Neural cell (in vitro differentiated cells): ENCODE measurements at regions not wholly inside any gene's neighbourhood (a gene's known extent, or its start where the extent isn't known, plus 50 kb on each side); places are given as distances from the start of the nearest gene placed in this dataset.

Experiments used
- H2AFZ ChIP-seq: fragments of 200-600, 300-800 bp; sonication (generic), shearing (Covaris generic); 2 replicates; pipeline ENCODE4 v1.6.0; 2014; ENCODE audit warnings: low read depth, mild to moderate bottlenecking, antibody characterized with exemption, low read length, moderate library complexity
- H3F3A ChIP-seq: fragments of 200-600 bp; shearing (Covaris generic); 2 replicates; pipeline ENCODE4 v1.6.1; 2016; ENCODE audit warnings: mild to moderate bottlenecking, moderate library complexity, mixed read lengths, antibody characterized with exemption, low read length; ENCODE audit not compliant: insufficient read depth, poor library complexity, severe bottlenecking
- H3K27ac ChIP-seq: fragments of 200-600, 300-800 bp; sonication (generic), shearing (Covaris generic); 2 replicates; pipeline ENCODE4 v1.5.1; 2014; ENCODE audit warnings: mild to moderate bottlenecking, low read length, moderate library complexity
- H3K27me3 ChIP-seq: fragments of 300-800, 200-600 bp; sonication (generic), shearing (Covaris generic); 2 replicates; pipeline ENCODE4 v1.6.0; 2014; ENCODE audit warnings: mild to moderate bottlenecking, low read depth, low read length, moderate library complexity; ENCODE audit not compliant: insufficient read depth
- H3K36me3 ChIP-seq: fragments of 300-800, 200-600 bp; sonication (generic), shearing (Covaris generic); 2 replicates; pipeline ENCODE4 v1.5.1; 2014; ENCODE audit warnings: mild to moderate bottlenecking, antibody characterized with exemption, low read length, moderate library complexity; ENCODE audit not compliant: insufficient read depth
- H3K4me2 ChIP-seq: fragments of 300-800, 200-600 bp; sonication (generic), shearing (Covaris generic); 2 replicates; pipeline ENCODE4 v1.6.0; 2014; ENCODE audit warnings: mild to moderate bottlenecking, low read length
- H3K4me3 ChIP-seq: fragments of 300-800, 200-600 bp; sonication (generic), shearing (Covaris generic); 2 replicates; pipeline ENCODE4 v1.5.1; 2014; ENCODE audit warnings: mild to moderate bottlenecking, low read length, moderate library complexity
- H3K79me2 ChIP-seq: fragments of 200-600 bp; shearing (Covaris generic); replicated peaks from 2 replicates; pipeline ENCODE4 v1.6.0; 2014; ENCODE audit warnings: mild to moderate bottlenecking, low read length, moderate library complexity; ENCODE audit not compliant: insufficient read depth
- H3K9ac ChIP-seq: fragments of 300-800, 200-600 bp; sonication (generic), shearing (Covaris generic); 2 replicates; pipeline ENCODE4 v1.6.1; 2016; ENCODE audit warnings: mild to moderate bottlenecking, low read length, mixed read lengths
- H3K9me2 ChIP-seq: fragments of 200-600 bp; shearing (Covaris generic); 2 replicates; pipeline ENCODE4 v1.6.1; 2016; ENCODE audit warnings: mild to moderate bottlenecking, low read length, mixed read lengths; ENCODE audit not compliant: insufficient read depth
- H3K9me3 ChIP-seq: fragments of 200-600, 300-800 bp; sonication (generic), shearing (Covaris generic); 2 replicates; pipeline ENCODE4 v1.6.1; 2016; ENCODE audit warnings: mild to moderate bottlenecking, mixed run types, low read length, moderate library complexity, mixed read lengths
- H4K20me1 ChIP-seq: fragments of 200-600 bp; shearing (Covaris generic); 2 replicates; pipeline ENCODE4 v1.6.1; 2016; ENCODE audit warnings: mild to moderate bottlenecking, mixed run types; ENCODE audit not compliant: insufficient read depth
- CTCF ChIP-seq: fragments of 450-650 bp; IDR thresholded peaks from 2 replicates; pipeline ENCODE4 v1.5.1; 2014; ENCODE audit warnings: antibody characterized with exemption, mild to moderate bottlenecking, moderate library complexity; ENCODE audit not compliant: poor library complexity, severe bottlenecking
- EP300 ChIP-seq: fragments of 450-650 bp; conservative IDR thresholded peaks from 2 replicates; pipeline ENCODE4 v1.6.1; 2014; ENCODE audit warnings: antibody characterized with exemption, mild to moderate bottlenecking, moderate library complexity; ENCODE audit not compliant: poor library complexity, severe bottlenecking
- EZH2 ChIP-seq: fragments of 200-600, 300-800 bp; shearing (Covaris generic), sonication (generic); IDR thresholded peaks from 2 replicates; pipeline ENCODE4 v1.6.1; 2014; ENCODE audit warnings: antibody characterized with exemption, low read length, borderline replicate concordance, mild to moderate bottlenecking; ENCODE audit not compliant: insufficient read depth, poor library complexity, severe bottlenecking
- MXI1 ChIP-seq: fragments of 450-650 bp; conservative IDR thresholded peaks from 2 replicates; pipeline ENCODE4 v1.6.1; 2014; ENCODE audit warnings: antibody characterized with exemption, mild to moderate bottlenecking; ENCODE audit not compliant: poor library complexity, severe bottlenecking
- POLR2AphosphoS5 ChIP-seq: IDR thresholded peaks from 2 replicates; pipeline ENCODE4 v1.6.1; 2012
- RAD21 ChIP-seq: fragments of 450-650 bp; conservative IDR thresholded peaks from 2 replicates; pipeline ENCODE4 v1.6.1; 2014; ENCODE audit warnings: antibody characterized with exemption, mild to moderate bottlenecking, moderate library complexity
- SMC3 ChIP-seq: fragments of 450-650 bp; conservative IDR thresholded peaks from 2 replicates; pipeline ENCODE4 v1.6.1; 2014; ENCODE audit warnings: antibody characterized with exemption, mild to moderate bottlenecking, moderate library complexity; ENCODE audit not compliant: poor library complexity
- TAF1 ChIP-seq: IDR thresholded peaks from 2 replicates; pipeline ENCODE4 v1.6.1; 2012; ENCODE audit warnings: low read depth
- TF ChIP-seq, protein P1 (sequence below): IDR thresholded peaks from 2 replicates; pipeline ENCODE4 v1.6.1; 2012; ENCODE audit warnings: borderline replicate concordance

- Histone ChIP-seq H3K9me3 (no peaks in the 10 kb centered on the region), H3K36me3 (no peaks in the 10 kb centered on the region), H4K20me1 (no peaks in the 10 kb centered on the region), H3K27ac (no peak overlapping the region), H3K9ac (no peak overlapping the region), H3K79me2 (no peaks in the 10 kb centered on the region), H3K4me3 (no peak overlapping the region), H3K9me2 (no peaks in the 10 kb centered on the region), H2AFZ (no peak overlapping the region), H3F3A (no peaks in the 10 kb centered on the region), H3K27me3 (no peaks in the 10 kb centered on the region), H3K4me2 (no peak overlapping the region)
- no peak for TF ChIP-seq EP300
- TF ChIP-seq CTCF = no peak
- no peak for TF ChIP-seq POLR2AphosphoS5
- TF ChIP-seq EZH2 = no peak
- TF ChIP-seq, protein P1, sequence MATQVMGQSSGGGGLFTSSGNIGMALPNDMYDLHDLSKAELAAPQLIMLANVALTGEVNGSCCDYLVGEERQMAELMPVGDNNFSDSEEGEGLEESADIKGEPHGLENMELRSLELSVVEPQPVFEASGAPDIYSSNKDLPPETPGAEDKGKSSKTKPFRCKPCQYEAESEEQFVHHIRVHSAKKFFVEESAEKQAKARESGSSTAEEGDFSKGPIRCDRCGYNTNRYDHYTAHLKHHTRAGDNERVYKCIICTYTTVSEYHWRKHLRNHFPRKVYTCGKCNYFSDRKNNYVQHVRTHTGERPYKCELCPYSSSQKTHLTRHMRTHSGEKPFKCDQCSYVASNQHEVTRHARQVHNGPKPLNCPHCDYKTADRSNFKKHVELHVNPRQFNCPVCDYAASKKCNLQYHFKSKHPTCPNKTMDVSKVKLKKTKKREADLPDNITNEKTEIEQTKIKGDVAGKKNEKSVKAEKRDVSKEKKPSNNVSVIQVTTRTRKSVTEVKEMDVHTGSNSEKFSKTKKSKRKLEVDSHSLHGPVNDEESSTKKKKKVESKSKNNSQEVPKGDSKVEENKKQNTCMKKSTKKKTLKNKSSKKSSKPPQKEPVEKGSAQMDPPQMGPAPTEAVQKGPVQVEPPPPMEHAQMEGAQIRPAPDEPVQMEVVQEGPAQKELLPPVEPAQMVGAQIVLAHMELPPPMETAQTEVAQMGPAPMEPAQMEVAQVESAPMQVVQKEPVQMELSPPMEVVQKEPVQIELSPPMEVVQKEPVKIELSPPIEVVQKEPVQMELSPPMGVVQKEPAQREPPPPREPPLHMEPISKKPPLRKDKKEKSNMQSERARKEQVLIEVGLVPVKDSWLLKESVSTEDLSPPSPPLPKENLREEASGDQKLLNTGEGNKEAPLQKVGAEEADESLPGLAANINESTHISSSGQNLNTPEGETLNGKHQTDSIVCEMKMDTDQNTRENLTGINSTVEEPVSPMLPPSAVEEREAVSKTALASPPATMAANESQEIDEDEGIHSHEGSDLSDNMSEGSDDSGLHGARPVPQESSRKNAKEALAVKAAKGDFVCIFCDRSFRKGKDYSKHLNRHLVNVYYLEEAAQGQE = no peak
- TF ChIP-seq RAD21 = no peak
- no peak for TF ChIP-seq MXI1
- TF ChIP-seq SMC3 = no peak
- TF ChIP-seq TAF1 = no peak
Measured at GRCh38 chr5:100273846-100274580, 261.2 kb upstream of the FAM174A start.

DNA sequence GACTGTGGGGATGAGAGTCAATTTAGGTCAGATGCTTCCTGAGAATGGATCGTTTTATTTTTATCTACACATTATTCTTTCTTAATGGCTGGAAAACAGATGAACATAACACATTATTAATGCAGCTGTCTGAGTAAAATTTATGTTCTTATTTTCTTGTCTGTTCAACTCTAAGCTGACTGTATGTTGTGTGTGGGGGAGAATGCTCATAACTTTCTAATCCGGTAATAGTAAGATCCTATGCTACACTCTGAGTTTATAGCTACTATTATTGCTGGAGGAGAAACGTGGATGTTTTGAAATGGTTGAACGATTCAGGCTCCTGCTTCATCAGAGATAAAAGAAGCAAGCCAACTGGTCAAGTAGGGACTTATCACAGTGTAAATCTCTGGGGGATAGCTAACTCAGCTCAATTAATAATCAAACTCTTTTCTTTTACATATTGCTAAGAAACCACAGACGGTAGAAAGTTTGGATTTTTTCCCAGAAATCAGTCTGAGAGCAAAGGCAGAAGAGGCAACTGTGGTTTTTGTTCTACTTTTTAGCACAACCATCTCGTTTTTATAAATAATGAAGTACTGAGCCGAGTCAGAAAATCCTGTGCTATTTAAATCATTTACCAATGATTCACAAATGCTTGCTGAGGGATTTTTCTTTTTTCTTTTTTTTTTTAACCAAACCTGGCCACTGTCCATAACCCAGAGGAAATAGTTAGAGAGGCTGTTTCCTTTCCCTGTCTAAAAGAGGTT is 265.0 kb upstream of the FAM174A start:
- Histone ChIP-seq H2AFZ (no peak overlapping the region), H3K9ac (no peak overlapping the region), H4K20me1 (no peaks in the 10 kb centered on the region), H3K36me3 (no peaks in the 10 kb centered on the region), H3K27me3 (no peaks in the 10 kb centered on the region), H3K4me3 (no peak overlapping the region), H3K9me2 (no peaks in the 10 kb centered on the region), H3K27ac (no peak overlapping the region), H3F3A (no peaks in the 10 kb centered on the region), H3K4me2 (no peak overlapping the region), H3K9me3 (no peaks in the 10 kb centered on the region), H3K79me2 (no peaks in the 10 kb centered on the region)
- TF ChIP-seq MXI1 (no peak), TAF1 (no peak), EZH2 (no peak), CTCF (no peak), POLR2AphosphoS5 (no peak), EP300 (no peak), RAD21 (no peak), SMC3 (no peak)
- TF ChIP-seq, protein P1 = no peak
